ENCODE measurements at regions not wholly inside any gene's neighbourhood (a gene's known extent, or its start where the extent isn't known, plus 50 kb on each side); places are given as distances from the start of the nearest gene placed in this dataset.
A peak's percentile ranks its signal among the peaks of the same experiment; 100 is the strongest.
"Not testable (repeated sequence)": the region's sequence is repeated elsewhere in the genome, so short reads cannot be mapped to it uniquely, and the experiment has no call there.

- no peak for DNase-seq
- in situ Hi-C loops (cut with HindIII; ENCODE audit: low pct_ligation_motif_present, low pct_unique_long_range_greater_than_20kb, low sequenced_read_pairs), result no loop called here
Observed at GRCh38 chr7:66556177-66556548, 72.5 kb upstream of the KCTD7 start.

DNA sequence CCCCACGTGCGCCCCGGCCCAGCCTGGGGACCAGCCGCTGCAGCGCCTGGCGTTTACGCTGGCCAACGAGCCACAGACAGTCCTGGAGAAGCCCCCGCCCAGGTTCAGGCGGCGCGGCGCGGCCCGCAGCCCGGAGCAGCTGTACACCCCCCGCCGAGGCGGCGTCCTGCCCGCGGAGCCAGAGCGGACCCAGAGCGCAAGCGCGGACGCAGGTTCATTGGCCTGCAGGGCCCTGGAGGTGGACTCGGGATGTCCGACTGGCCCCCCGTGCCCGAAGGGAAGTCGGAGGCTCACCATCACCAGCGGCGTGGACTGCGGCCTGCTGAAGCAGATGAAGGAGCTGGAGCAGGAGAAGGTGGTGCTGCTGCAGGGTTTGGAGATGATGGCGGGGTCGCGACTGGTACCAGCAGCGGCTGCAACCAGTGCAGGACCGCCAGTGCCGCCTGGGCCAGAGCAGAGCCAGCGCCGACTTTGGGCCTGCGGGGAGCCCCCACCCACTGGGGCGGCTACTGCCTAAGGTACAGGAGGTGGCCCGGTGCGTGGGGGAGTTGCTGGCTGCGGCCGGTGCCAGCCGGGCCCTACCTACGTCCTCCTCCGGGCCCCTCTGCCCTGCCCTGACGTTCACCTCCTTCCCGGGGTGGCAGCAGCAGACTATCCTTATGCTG lies 72.0 kb upstream of the KCTD7 start:
- in situ Hi-C loops (cut with HindIII; ENCODE audit: low pct_ligation_motif_present, low pct_unique_long_range_greater_than_20kb, low sequenced_read_pairs), result no loop called here
- DNase-seq, result no peak

DNA sequence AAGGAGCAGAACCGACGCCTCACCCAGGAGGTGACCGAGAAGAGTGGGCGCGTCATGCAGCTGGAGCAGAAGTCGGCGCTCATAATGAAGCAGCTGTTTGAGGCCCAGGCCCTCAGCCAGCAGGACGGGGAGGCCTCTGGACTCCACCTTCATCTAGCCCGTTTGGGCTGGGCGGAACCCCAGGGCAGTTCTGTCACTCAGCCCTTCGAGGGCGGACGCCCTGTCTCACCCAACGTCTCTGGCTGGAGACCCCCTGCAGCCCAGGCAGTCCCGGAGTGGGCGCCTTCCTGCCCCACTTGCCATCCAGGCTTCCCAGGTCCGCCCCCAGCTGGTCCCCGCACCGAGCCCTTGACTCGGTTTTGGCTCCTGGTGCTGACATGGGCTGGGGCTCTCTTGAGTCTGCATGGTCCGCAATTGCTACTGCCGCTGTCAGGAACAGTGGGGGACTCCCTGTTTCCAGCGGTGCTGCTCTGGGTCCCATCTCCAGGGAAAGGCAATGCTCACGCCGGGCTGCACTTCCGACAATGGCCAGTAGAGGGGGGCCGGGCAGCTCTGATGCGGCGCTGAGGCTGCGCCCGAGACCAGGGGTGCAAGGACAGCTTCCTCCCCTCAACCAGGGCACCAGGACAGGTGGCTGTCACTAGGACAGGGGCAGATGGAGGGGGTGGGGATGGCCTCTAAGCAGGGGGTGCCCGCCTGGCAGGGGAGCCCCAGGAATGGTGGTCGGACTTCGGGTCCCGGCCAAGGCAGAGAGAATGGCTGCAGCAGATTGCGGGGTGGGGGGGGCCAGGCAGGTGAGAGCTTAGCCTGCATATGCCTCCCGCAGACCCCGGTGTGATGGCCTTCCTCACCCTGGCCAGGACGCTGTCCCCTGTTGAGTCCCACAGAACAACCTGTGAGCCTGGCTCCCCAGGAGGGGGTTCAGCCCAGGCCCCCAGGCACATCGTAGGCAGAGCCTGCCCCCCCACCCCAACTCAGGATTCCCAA lies 71.2 kb upstream of the KCTD7 start:
- in situ Hi-C loops (cut with HindIII; ENCODE audit: low pct_ligation_motif_present, low pct_unique_long_range_greater_than_20kb, low sequenced_read_pairs), result no loop called here
- peak; percentile 67 for DNase-seq

- in situ Hi-C loops (cut with HindIII; ENCODE audit: low pct_ligation_motif_present, low pct_unique_long_range_greater_than_20kb, low sequenced_read_pairs), result no loop called here
- DNase-seq, result no peak
Observed at GRCh38 chr7:66558201-66558641, 70.5 kb upstream of the KCTD7 start.

DNA sequence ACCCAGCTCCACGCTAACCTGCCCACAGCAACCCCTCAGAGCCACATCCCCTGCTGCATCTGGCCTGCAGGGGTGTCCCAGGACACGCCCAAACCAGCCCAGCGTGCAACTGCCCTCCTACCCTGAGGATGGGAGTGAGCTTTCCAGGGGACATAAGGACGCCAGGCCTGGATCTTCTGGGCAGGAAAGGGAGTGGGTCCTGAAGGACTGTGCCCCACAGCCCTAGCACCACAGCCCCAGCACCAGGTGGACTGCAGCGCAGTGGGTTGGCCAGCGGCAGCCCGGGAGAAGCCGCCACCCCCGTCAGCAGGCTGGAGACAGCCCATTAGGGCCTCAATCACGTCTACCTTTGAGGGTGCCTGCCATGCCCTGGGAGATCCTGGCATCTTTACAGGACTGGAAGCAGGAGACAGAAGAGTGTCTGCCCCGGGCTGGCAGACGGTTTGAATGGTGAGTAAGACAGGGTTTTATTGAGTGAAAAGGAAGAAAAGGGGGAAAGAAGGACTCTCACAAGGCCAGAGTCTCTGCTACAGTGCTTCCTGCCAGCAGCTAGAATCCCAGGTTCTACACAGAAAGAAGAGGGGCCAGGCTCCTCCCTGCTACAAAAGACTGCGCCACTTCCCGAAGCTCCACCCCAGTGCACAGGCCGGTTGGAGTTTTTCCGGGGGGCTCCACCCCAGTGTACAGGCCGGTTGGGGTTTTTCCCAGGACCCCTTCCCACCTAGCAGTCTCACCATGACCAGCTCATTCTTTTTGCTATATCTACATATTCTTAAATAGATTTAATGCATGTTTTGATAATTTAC lies 69.8 kb upstream of the KCTD7 start:
- DNase-seq, result no peak
- in situ Hi-C loops (cut with HindIII; ENCODE audit: low pct_ligation_motif_present, low pct_unique_long_range_greater_than_20kb, low sequenced_read_pairs), result no loop called here

- no peak for DNase-seq
- in situ Hi-C loops (cut with HindIII; ENCODE audit: low pct_ligation_motif_present, low pct_unique_long_range_greater_than_20kb, low sequenced_read_pairs), result no loop called here
Observed at GRCh38 chr7:66564045-66564444, 64.6 kb upstream of the KCTD7 start.

DNA sequence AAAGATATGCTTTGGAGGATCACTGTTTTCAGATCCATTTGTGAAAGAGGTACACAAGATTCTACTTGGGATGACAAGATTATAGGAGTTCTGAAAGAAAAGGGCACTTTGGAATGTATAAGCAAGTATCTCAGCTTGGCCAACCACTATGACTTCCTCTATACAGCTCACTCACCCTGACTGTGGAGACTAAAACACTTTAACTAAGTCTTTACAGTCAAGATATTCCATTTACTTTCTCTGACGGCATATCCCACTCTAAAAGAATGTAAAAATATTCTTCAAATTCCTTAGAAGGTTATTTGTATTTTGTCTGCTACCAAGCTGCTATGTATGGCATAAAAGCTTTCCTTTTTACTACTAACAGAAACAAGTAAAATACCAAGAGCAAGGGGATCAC lies 58.5 kb upstream of the KCTD7 start:
- DNase-seq; in situ Hi-C loops (cut with HindIII; ENCODE audit: low pct_ligation_motif_present, low pct_unique_long_range_greater_than_20kb, low sequenced_read_pairs): not testable (repeated sequence)

DNA sequence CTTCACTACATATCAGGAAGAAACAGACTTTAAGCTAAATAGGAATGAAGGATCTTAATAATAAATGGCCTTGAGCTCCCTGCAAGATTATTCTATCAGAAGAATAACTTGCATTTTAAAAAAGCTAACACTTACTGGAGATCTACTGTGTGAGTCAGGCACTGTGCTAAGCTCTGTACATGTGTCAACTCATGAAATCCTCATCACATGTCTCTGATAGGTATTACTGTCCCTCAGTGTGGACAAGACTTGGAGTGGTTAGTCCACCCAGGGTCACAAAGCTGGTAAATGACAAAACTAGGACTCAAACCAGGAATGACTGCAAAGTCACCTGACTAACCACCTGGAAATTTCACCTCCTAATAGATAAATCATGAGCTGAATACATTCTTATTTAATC lies 57.1 kb upstream of the KCTD7 start:
- in situ Hi-C loops (cut with HindIII; ENCODE audit: low pct_ligation_motif_present, low pct_unique_long_range_greater_than_20kb, low sequenced_read_pairs), result no loop called here
- no peak for DNase-seq

- in situ Hi-C loops (cut with HindIII; ENCODE audit: low pct_ligation_motif_present, low pct_unique_long_range_greater_than_20kb, low sequenced_read_pairs); DNase-seq: not testable (repeated sequence)
Observed at GRCh38 chr7:66573782-66574495, 54.7 kb upstream of the KCTD7 start.

GRCh38 chr7:66574768-66575167 lies 53.9 kb upstream of the KCTD7 start:
- in situ Hi-C loops (cut with HindIII; ENCODE audit: low pct_ligation_motif_present, low pct_unique_long_range_greater_than_20kb, low sequenced_read_pairs); DNase-seq: not testable (repeated sequence)

DNA sequence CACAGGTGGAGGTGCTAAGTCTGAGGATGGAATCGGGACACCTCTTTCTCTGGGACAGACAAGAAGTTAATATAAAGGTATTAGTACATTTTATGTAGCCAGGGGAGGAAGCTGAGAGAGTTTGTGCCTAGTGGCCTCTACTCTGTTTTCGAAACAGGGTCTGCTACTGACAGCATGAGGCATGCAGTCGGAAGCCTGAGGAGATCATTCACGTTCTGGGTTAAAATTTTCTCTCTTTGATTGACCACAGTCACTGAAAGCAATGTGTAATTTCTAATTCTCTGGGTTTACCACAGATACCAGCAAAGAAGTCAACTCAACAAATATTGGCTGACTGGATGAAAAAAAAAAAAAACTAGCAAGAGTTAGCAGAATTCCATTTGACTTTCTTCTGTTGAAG lies 53.3 kb upstream of the KCTD7 start:
- DNase-seq, result no peak
- in situ Hi-C loops (cut with HindIII; ENCODE audit: low pct_ligation_motif_present, low pct_unique_long_range_greater_than_20kb, low sequenced_read_pairs), result no loop called here

DNA sequence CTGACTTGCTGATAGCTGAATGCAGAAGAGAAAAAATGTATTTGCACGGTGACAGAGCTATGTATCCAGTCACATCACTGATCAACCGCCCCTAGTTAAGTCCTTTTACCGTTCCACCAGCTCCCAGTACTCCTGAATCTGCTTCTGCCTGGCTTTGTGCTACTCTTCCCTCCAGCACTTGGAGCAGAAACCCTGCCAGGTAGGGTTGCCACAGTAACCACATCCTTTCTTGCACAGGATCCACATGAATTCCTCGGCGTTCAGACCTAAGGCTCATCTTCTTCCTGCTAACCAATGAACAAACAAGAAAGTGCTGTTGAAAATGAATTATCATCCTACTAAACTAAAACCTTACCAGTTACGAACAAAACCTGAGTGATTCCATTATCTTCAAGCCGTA lies 52.0 kb upstream of the KCTD7 start:
- DNase-seq, result no peak
- in situ Hi-C loops (cut with HindIII; ENCODE audit: low pct_ligation_motif_present, low pct_unique_long_range_greater_than_20kb, low sequenced_read_pairs), result no loop called here

Data from ACHN (cell line).